Activated CD8-positive, alpha-beta memory T cell treated with anti-CD3 and anti-CD28 coated beads for 4 hours (primary cell): ENCODE measurements at regions not wholly inside any gene's neighbourhood (a gene's known extent, or its start where the extent isn't known, plus 50 kb on each side); places are given as distances from the start of the nearest gene placed in this dataset.

Experiments used
- DNase-seq, 2 donors: peaks; one replicate each; pipeline ENCODE4 v3.0.0-alpha.2; 2020; ENCODE audit warnings: low read depth in 2 of 2

DNA sequence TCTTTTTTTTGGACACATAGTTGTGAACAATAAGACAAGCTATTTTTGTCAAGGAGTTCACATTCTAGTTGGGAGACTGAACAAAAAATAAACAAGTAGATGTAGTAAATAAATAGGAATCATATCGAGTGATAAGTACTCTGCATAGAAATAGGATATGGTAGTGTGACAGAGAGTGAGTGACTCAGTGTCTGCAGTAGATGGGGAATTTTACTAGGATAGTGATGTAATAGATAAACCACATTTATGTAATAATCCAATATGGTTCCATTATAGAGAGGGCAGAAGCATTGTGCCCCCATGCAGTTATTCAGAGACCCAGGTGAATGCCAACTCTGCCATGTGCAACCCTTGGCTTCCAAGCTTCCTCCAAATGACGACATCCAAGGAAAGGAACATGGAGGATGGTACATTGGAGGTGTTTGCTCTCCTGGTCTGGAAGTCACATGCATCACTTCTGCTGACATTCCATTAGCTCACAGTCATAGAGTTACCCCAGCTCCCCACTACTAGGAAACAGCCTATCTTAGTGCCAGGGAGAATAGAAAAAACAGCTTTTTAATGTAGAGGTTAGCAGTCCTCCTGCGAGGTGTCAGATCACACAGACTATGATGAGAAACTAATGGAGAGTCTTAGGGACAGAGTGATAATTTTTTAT lies 595.4 kb downstream of the NYAP2 start:
- DNase-seq: no peak

DNA sequence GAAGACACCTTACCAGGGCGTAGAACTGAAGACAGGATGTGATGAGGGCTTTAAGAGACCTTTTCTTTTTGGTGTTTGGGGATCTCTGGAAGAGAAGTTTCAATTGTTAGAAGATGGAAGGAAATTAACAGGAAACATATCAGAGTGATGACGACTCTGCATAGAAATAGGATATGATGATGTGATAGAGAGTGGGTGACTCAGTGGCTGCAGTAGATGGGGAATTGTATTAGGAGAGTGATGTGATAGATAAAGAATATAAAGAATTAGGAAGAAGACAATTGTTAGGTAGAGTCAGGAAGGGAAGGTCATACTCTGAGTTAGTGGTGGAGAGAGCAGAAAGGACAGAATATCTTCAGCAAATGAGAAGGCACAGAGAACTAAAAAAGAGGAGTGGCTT lies 593.9 kb downstream of the NYAP2 start:
- DNase-seq: no peak

DNA sequence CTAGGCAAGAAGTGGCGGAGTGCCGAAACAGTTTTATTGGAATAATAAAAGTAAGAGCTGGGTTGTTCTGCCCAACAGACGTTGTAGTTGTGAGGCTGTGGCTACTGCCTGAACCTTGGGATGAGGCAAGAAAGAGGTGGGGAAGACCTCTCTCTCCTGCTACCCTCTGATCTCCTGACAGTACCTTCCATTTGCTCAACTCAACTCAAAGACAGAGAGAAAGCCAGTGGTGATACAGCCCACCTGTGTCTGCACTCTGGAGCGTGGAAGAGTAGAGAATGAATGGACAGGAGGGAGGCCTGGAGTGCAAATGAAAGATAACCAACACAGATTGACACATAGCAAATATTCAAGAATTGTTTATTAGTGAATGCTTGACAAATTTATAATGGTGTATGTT lies 590.3 kb downstream of the NYAP2 start:
- DNase-seq: no peak

- DNase-seq: no peak
These were observed 580.9 kb downstream of the NYAP2 start for GRCh38 chr2:225980372-225980771.

DNA sequence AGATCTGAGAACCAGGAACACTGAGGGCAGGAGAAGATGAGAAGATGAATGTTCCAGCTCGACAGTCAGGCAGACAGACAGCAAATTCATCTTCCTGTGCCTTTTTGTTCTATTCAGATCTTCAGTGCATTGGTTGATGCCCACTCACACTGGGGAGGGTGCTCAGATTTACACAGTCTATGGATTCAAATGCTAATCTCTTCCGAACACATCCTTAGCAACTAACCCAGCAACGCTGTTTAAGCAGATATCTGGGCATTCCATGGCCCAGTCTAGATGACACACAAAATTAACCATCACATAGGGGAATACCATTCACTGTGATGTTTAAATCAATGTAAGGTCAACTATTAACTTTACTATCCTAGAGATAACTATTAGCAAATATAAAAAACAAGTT lies 571.9 kb downstream of the NYAP2 start:
- no peak for DNase-seq

- DNase-seq: no peak
These were observed 549.4 kb downstream of the NYAP2 start for GRCh38 chr2:225948903-225949302.

DNA sequence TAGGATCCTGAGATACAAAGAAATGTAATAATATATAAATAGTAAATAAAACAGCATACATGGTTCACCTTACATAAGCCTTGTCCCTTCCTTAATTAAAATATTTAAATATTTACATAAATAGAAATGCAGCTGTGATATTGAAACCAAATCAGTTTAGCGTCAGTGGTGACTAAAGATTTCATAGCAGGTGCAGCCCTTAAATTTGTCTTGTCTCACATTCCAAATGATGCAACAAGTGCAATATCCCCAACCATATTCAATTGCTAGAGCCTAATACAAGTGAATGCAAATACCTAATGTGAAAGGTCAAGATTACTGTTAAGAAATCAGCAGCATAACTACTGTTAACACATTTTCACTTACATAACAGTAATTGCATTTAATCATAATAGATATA lies 539.5 kb downstream of the NYAP2 start:
- DNase-seq: no peak

GRCh38 chr2:225937625-225938187 lies 538.2 kb downstream of the NYAP2 start:
- DNase-seq: no peak

GRCh38 chr2:225932811-225933413 lies 533.4 kb downstream of the NYAP2 start:
- no peak for DNase-seq

- no peak for DNase-seq
These were observed 531.2 kb downstream of the NYAP2 start for GRCh38 chr2:225930687-225931086.

GRCh38 chr2:225920621-225921220 lies 521.2 kb downstream of the NYAP2 start:
- DNase-seq: no peak

- no peak for DNase-seq
These were observed 517.2 kb downstream of the NYAP2 start for GRCh38 chr2:225916692-225917091.

- DNase-seq: no peak
These were observed 511.5 kb downstream of the NYAP2 start for GRCh38 chr2:225911019-225911418.

GRCh38 chr2:225895126-225895525 lies 495.6 kb downstream of the NYAP2 start:
- DNase-seq: no peak

DNA sequence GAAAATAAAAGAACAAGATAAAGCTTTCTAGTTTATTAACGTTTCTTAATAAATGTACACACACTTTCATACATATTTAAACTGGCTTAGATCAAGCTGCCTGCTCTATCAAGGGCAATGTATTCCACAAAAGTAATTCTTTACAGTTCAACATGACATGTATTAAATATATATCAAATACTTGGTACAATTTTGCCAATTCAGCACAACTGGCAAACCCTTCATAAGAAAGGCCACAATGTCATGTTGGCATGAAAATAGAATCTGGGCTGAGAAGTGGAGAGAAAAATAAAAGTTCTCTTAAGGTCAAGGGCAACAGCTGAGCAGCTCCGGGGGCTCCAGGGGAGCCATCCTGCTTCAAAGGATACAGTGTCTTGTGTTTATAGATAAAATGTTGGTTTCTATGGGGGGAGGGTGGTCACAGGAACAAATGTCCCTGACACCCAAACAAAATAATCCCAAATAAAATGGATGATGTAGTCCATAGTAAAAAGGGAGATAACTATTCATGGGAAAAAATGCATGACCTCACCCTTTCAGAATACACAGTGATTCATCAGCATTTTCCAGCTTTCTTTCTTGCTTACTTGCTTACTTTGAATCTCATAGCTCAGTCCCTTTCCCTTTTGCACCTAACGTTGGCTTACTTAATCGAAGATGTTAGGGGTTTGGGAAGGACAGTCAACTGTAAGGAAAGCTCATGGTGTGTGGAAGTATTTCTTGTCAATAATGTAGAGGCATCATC lies 494.9 kb downstream of the NYAP2 start:
- DNase-seq: no peak

- no peak for DNase-seq
These were observed 493.6 kb downstream of the NYAP2 start for GRCh38 chr2:225893151-225893550.

DNA sequence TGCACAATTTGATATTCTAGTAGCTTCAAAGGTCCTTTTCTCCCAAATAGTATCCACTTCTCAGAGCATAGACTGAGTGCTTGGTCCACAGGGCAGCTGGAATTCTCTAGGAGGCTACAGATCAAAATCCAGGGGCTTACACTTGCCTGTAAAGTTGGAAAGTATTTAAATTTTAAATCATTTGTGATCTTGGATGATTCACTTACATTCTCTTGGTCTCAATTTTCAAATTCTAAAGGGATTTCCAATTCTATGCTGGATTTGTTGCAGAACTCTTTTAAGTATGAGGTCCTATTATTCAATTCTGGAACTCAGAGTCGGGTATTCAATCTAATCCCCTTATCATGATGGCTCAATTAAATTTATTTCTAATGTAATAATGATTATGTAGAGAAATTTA lies 492.3 kb downstream of the NYAP2 start:
- DNase-seq: no peak

DNA sequence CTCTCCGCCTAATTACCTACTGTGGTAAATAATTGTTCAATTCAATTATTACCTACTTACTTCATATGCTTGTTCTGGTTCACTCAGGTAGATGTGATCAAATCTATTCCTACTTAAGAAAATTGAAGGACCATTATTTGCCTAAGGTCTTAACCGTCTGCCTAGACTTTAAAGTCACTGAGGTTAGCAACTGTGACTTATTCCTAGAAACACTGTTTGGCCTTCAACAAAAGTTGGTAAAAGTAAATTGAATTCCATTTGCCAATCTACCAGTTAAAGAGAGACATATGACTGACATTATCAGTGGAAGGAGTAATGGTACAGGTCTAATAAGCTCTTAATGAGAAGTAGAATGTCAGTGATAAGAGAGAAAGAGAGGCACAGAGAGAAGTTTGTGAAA lies 491.5 kb downstream of the NYAP2 start:
- no peak for DNase-seq

DNA sequence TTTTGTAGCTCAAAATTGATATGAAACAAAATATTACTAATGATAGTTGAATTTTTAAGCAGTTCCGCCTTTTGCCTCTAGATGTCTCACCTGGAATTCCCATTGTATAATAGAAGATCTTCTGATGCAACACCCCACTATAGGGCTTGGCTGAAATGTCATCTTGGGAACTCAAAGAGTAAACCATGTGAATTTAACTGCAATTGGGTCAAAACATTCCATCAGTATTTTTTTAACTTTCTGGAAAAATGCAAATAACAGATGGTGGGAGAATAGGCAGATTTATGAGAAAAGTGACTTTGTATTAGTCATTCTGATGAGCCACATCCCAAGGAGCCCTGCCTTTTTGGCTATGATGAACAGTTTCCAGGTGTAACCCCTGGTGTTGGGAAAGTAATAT lies 489.9 kb downstream of the NYAP2 start:
- DNase-seq: no peak

DNA sequence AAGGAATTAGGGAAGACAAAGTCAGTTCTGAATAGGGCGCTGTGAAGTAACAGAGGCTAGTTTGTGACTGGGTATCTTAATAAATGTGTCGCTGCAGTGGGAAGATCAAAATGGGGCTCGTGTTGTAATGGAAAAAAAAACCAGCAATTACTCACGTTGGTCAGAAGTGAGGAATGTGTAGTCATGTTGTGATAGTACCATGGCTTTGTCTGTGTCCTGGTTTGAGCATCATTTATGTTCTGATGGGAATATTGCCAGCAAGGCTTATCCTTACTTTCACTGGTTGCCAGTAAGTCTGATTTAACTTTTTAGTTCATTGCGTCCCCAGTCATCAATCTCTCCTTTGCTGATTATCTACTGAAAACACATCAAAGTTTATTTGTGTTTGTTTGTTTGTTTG lies 467.6 kb downstream of the NYAP2 start:
- no peak for DNase-seq

DNA sequence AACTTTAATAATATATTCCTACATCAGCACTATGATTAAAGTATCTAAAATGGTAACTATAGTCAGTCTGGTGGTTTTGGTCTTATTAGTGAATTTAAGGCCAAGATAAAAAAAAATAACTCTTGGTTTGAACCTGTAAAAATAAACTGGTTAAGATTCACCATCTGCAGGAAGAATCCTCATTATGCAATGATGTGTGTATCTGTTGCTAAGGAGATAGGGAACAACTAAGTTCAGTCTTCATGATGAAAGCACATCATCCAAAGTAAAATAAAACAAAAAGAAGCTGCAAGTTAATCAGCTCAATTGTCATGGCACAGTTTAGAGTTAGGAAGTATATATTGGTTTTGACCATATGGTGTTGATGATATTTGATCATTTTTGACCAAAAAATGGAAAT lies 466.0 kb downstream of the NYAP2 start:
- no peak for DNase-seq

GRCh38 chr2:225864394-225864793 lies 464.9 kb downstream of the NYAP2 start:
- DNase-seq: no peak

GRCh38 chr2:225842939-225843338 lies 443.4 kb downstream of the NYAP2 start:
- DNase-seq: no peak
